ENCODE measurements at regions not wholly inside any gene's neighbourhood (a gene's known extent, or its start where the extent isn't known, plus 50 kb on each side); places are given as distances from the start of the nearest gene placed in this dataset.
"Not testable (repeated sequence)": the region's sequence is repeated elsewhere in the genome, so short reads cannot be mapped to it uniquely, and the experiment has no call there.

- Histone ChIP-seq H3K27me3 (no peaks in the 10 kb centered on the region), H3K36me3 (no peaks in the 10 kb centered on the region), H3K4me1 (no peaks in the 10 kb centered on the region), H3K27ac (no peak overlapping the region), H3K9me3 (no peaks in the 10 kb centered on the region), H3K4me3 (no peak overlapping the region)
- no peak for TF ChIP-seq CTCF (IDR thresholded peaks at IDR 0.05)
- DNase-seq (ENCODE audit: low spot score) = no peak
Observed at GRCh38 chr2:240191001-240191400, 50.5 kb upstream of the OTOS start.

DNA sequence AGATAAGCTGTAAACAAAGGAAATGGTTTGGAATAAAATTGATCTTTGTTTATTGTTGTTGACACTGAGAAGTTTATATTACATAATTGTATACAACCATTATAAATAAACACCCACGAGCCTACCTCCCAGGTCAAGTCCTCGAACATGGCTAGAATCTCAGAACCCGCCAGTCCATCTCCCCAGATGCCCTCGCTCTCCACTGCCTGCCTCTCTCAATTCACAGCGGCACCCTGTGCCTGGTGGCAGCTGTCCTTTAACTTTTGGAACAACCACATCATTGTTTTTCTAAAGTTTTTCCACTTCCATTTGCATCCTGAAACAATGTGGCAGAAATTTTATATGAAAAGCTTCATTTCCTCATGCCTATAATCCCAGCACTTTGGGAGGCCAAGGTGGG is 52.2 kb upstream of the OTOS start:
- Histone ChIP-seq H3K4me3 (no peak overlapping the region), H3K27ac (no peak overlapping the region), H3K4me1 (no peaks in the 10 kb centered on the region), H3K27me3 (no peaks in the 10 kb centered on the region), H3K9me3 (no peaks in the 10 kb centered on the region), H3K36me3 (no peaks in the 10 kb centered on the region)
- TF ChIP-seq CTCF (IDR thresholded peaks at IDR 0.05) = no peak
- DNase-seq (ENCODE audit: low spot score) = no peak

DNA sequence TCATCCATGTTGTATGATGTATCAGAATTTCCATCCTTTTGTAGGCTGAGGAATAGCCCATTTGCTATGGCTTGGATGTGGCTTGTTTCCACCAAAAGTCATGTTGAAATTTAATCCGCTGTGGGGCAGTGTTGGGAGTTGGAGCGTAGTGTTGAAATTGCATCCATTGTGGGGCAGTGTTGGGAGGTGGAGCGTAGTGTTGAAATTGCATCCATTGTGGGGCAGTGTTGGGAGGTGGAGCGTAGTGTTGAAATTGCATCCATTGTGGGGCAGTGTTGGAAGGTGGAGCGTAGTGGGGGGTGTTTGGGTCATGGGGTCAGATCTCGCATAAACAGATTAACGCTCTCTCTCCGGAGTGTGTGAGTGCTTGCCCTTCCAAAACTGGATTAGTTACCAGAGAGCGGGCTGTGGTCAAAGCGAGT is 53.9 kb upstream of the OTOS start:
- H3K4me3 ChIP-seq; H3K36me3 ChIP-seq; DNase-seq (ENCODE audit: low spot score); H3K27me3 ChIP-seq; H3K4me1 ChIP-seq; H3K27ac ChIP-seq; H3K9me3 ChIP-seq: not testable (repeated sequence)

GRCh38 chr2:240195316-240195861 is 54.9 kb upstream of the OTOS start:
- Histone ChIP-seq H3K4me1 (peaks cover 0 to 4% of the 10 kb centered on the region in 2 donors), H3K36me3 (no peaks in the 10 kb centered on the region), H3K9me3 (no peaks in the 10 kb centered on the region), H3K27ac (no peak overlapping the region), H3K4me3 (no peak overlapping the region), H3K27me3 (no peaks in the 10 kb centered on the region)
- no peak for DNase-seq (ENCODE audit: low spot score)
- no peak for TF ChIP-seq CTCF (IDR thresholded peaks at IDR 0.05)

- Histone ChIP-seq H3K4me3 (no peak overlapping the region), H3K4me1 (peaks cover 0 to 7% of the 10 kb centered on the region in 2 donors), H3K27me3 (no peaks in the 10 kb centered on the region), H3K36me3 (no peaks in the 10 kb centered on the region), H3K9me3 (no peaks in the 10 kb centered on the region), H3K27ac (no peak overlapping the region)
- TF ChIP-seq CTCF (IDR thresholded peaks at IDR 0.05) = no peak
- DNase-seq (ENCODE audit: low spot score) = no peak
Observed at GRCh38 chr2:240196716-240197461, 56.4 kb upstream of the OTOS start.

DNA sequence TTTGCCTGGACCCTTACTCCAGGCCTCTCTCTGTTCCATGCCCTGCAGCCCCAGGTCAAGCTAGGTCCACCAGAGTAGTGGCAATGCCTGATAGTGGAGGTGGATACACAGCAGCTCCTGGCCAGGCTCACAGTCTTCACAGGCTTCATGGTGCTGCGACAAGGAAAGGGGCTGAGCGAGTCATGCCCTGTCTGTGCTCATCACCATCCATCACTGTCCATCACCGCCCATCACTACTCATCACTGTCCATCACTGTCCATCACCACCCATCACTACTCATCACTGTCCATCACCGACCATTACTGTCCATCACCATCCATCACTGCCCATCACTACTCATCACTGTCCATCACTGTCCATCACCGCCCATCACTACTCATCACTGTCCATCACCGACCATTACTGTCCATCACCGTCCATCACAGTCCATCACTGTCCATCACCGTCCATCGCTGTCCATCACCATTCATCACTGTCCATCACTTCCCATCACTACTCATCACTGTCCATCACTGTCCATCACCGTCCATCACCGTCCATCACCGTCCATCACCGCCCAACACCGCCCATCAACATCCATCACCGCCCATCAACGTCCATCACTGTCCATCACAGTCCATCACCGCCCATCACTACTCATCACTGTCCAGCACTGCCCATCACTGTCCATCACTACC is 57.1 kb upstream of the OTOS start:
- H3K4me1 ChIP-seq = peaks cover 0 to 7% of the 10 kb centered on the region in 2 donors
- H3K36me3 ChIP-seq = no peaks in the 10 kb centered on the region
- no peak for DNase-seq (ENCODE audit: low spot score)
- H3K27me3 ChIP-seq = no peaks in the 10 kb centered on the region
- no peak overlapping the region for H3K4me3 ChIP-seq
- TF ChIP-seq CTCF (IDR thresholded peaks at IDR 0.05) = no peak
- H3K9me3 ChIP-seq = no peaks in the 10 kb centered on the region
- H3K27ac ChIP-seq = no peak overlapping the region

All from right atrium auricular region (tissue), 2 donors.